MG63 (cell line): ENCODE measurements at regions not wholly inside any gene's neighbourhood (a gene's known extent, or its start where the extent isn't known, plus 50 kb on each side); places are given as distances from the start of the nearest gene placed in this dataset.

Experiments used
- DNase-seq: peaks from one replicate; pipeline ENCODE4 v3.0.0-alpha.2; 2020
- H3K27me3 ChIP-seq: fragments of 250-450 bp; sonication (Bioruptor Pico); 2 replicates; pipeline ENCODE4 v1.5.1; 2020; ENCODE audit warnings: mild to moderate bottlenecking, moderate library complexity
- H3K36me3 ChIP-seq: fragments of 250-450 bp; sonication (Bioruptor Pico); 2 replicates; pipeline ENCODE4 v1.5.1; 2020; ENCODE audit warnings: mild to moderate bottlenecking, moderate library complexity
- H3K4me3 ChIP-seq: fragments of 250-450 bp; sonication (Bioruptor Pico); 2 replicates; pipeline ENCODE4 v1.5.1; 2020; ENCODE audit warnings: mild to moderate bottlenecking, moderate library complexity
- H3K9me3 ChIP-seq: fragments of 250-450 bp; sonication (Bioruptor Pico); 2 replicates; pipeline ENCODE4 v1.5.1; 2020; ENCODE audit warnings: mild to moderate bottlenecking, moderate library complexity

DNA sequence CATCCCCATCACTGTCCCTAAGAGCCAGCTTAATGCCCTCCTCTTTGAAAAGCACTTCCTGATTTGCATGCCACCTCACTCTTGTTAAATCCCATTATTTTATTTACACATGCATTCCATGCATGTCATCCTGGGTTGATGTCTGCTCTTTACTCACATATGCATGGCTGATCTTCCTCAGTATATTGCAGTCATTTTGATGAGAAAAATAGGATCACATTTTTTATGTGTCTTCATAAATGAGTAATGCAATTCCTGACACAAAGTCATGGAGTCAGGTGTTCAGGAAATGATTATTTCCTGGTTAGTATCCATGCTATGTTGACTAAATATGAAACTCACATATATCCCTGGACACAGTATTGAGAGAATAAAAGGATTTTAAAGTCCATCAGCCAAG is 204.7 kb downstream of the SLIT2 start:
- Histone ChIP-seq H3K9me3 (no peaks in the 10 kb centered on the region), H3K27me3 (no peaks in the 10 kb centered on the region), H3K4me3 (no peak overlapping the region), H3K36me3 (no peaks in the 10 kb centered on the region)
- no peak for DNase-seq

DNA sequence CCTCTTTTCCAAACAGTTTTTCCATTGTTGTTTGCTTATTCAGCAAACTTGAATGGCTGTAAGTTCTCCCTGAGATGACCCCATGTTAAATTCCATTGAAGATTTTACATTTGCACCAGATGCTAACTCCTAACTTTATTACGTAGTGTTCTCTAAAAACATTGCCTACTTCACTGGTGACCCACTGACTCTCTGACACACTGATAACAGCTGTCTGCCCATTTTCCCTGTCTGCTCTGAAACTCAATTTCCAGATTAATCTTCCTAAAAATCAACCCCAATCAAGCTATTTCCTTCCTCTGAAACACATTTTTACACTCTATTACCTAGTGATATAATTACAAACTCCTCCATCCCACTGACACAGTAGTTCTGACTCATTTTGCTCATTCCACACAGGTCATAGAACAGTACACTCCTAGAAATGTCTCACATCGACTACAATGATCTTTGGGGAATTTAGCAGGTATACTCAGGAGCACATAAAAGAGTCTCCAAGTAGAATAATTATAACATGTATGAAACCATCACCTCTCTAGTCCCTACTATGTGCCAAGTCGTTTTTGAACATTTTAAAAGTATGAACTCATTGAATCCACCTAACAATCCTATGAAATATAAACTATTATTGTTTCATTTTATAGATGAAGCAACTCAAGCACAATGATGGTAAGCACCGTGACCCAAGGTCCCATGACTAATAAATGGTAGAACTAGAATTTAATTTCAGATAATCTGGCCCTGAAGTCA is 210.9 kb downstream of the SLIT2 start:
- H3K9me3 ChIP-seq = no peaks in the 10 kb centered on the region
- DNase-seq = no peak
- no peaks in the 10 kb centered on the region for H3K36me3 ChIP-seq
- H3K27me3 ChIP-seq = no peaks in the 10 kb centered on the region
- no peak overlapping the region for H3K4me3 ChIP-seq

DNA sequence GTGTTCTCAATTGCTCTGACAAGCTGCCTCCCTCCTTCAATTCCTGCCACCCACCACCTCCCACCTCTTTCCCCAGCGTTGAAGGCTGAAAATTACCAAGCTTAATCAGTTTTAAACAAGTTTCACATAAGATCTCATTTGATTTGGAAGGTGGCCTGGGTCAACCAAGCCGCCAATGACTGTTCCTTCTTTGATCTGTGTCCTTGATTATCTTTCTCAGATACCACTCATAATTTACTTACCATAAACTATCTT is 211.4 kb downstream of the SLIT2 start:
- no peaks in the 10 kb centered on the region for H3K27me3 ChIP-seq

DNA sequence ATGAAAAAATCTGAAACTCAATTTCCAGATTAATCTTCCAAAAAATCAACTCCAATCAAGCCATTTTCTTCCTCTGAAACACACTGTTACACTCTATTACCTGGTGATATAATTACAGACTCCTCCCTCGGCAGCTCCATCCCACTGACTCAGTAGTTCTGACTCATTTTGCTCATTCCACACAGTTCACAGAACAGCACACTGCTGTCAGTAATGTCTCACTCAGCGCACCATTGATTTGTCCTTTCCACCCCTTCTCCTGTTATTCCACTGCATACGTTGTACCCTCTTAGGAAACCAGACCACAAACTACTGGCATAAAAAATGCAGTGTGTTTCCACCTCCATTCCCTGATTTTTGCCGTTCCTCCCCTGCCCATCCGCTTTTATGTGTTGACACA is 212.7 kb downstream of the SLIT2 start:
- Histone ChIP-seq H3K27me3 (no peaks in the 10 kb centered on the region), H3K36me3 (no peaks in the 10 kb centered on the region), H3K4me3 (no peak overlapping the region), H3K9me3 (no peaks in the 10 kb centered on the region)
- DNase-seq = peak; percentile 18

More for the DNA sequence above, 211.4 kb downstream of the SLIT2 start:
- no peaks in the 10 kb centered on the region for H3K9me3 ChIP-seq
- H3K36me3 ChIP-seq = no peaks in the 10 kb centered on the region
- H3K4me3 ChIP-seq = no peak overlapping the region
- no peak for DNase-seq

DNA sequence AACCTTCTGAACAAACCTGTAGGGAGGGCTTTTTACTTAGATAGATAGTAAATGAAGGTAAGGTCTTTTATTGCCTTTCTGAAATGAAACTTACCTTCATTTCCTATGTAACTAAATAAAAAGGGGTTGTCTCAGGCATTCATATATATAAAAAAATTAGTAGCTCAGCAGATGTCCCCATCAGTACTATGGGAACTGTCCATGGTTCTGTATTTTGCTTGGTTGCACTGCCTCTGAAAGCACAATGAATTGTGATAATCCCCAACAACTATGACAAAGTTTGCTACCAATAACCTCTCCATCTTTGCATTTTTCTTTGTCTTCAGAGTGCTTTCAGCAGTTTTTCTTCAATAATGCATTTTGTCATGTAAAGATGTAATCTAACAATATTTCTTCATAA is 222.4 kb downstream of the SLIT2 start:
- Histone ChIP-seq H3K9me3 (no peaks in the 10 kb centered on the region), H3K36me3 (no peaks in the 10 kb centered on the region), H3K4me3 (no peak overlapping the region), H3K27me3 (no peaks in the 10 kb centered on the region)
- no peak for DNase-seq

DNA sequence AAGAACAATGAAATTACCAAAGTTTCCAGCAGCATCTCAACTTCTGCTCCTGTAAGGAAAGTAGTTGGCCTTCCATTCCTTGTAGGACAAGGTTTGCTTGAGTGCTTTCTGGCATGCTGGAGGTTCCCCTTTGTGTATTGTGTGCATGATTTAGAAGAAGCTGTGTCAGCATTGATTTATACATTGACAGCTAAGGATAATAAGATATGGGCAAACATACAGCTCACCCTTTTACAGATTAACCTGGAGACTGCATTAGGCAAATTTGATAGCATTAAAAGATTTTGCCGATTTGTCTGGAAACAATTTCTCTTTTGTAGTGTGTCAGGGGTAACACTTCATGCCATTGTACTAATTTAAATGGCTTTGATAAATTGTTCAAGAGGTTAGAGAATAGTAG is 221.8 kb upstream of the PACRGL start:
- no peaks in the 10 kb centered on the region for H3K27me3 ChIP-seq
- H3K36me3 ChIP-seq = no peaks in the 10 kb centered on the region
- H3K9me3 ChIP-seq = no peaks in the 10 kb centered on the region
- DNase-seq = no peak
- H3K4me3 ChIP-seq = no peak overlapping the region

DNA sequence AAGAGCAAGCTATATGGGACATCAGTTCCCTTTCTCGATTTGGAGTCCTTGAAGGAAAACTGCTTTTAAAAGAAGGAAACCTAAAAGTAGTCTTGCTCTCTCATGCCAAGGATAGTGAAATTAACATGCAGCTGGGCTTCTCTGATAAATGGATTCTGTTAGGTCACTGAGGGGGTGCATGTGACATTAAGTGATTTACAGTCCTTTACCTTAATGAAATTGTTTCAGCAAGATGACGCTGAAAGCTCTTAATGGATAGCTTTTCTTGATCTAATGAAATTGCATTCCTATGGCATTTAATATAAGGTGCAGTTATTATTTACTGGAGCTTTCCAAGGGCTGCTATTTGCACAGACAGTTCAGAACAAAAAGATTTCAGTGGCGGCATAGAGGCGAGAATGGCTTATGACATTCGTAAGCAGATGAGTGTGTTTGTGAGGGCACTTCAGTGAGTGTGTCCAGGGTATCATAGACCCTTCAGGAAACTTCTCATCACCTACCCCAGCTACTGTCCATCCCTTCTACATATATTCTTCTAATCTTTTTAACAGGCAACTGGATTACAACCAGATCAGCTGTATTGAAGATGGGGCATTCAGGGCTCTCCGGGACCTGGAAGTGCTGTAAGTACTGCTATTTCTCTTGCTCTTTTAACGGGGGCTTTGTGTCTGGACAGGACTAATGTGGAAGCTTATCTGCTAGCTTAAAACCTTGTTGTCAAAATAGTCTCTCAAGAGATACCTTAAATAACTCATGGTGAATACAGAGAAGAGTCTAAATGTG is 219.9 kb upstream of the PACRGL start:
- no peak overlapping the region for H3K4me3 ChIP-seq
- DNase-seq = no peak
- H3K9me3 ChIP-seq = no peaks in the 10 kb centered on the region
- no peaks in the 10 kb centered on the region for H3K36me3 ChIP-seq
- no peaks in the 10 kb centered on the region for H3K27me3 ChIP-seq

DNA sequence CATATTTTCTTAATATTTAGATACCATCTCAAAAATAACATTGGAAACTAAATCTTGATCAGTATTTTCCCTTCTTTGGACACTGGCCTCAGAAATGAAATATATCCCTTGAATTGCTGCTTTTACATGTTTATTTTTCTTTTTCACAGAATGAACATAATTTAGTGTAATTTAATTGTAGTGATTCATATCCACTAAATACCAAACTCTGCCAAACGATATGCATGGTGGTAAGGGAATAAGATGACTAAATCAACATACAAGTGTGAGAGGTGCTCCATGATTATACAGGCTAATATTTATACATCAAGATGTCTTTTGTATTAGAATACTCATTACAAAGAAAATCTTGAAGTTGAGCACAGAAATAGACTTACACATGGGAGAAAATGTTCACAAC is 216.8 kb upstream of the PACRGL start:
- DNase-seq = no peak
- no peak overlapping the region for H3K4me3 ChIP-seq
- no peaks in the 10 kb centered on the region for H3K36me3 ChIP-seq
- no peaks in the 10 kb centered on the region for H3K27me3 ChIP-seq
- no peaks in the 10 kb centered on the region for H3K9me3 ChIP-seq

DNA sequence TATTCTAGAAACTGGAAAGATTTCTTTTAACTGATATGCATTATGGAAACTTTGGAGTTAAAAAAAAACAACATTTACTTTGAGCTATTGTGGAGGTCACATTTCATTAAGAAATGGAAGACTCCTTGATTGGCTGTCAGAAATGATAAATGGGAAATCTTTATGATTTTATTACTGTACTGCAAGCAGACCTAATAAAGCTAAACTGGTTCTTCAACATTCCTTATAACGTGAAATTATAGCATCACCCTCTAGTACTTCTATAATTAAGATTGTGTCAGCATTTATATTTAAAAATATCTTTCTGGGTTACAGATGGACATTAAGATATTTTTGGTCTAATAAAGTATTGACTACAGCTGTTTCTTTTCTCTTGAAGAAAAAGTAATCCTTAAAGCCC is 213.8 kb upstream of the PACRGL start:
- no peak for DNase-seq
- no peaks in the 10 kb centered on the region for H3K9me3 ChIP-seq

DNA sequence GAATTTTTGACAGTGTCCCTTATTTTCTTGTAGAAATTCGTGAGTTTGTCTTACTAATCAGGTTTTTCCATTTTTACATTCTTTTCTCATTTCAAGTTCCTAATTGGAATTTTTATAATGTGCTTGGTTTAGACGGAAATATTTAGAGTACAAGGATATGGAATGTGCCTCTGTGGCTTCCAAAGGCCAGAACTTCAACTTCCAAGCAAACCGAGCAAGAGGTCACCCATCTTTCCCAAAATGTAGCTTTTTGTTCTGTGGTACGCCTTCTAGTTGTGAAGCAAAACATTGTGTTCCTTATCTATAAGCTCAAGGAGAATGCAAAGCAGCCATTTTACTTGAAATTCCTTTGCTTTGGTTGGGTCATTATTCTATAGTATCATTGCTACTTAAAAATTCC is 212.8 kb upstream of the PACRGL start:
- no peaks in the 10 kb centered on the region for H3K36me3 ChIP-seq
- no peaks in the 10 kb centered on the region for H3K27me3 ChIP-seq
- no peak overlapping the region for H3K4me3 ChIP-seq
- DNase-seq = no peak
- no peaks in the 10 kb centered on the region for H3K9me3 ChIP-seq

More for the DNA sequence above, 213.8 kb upstream of the PACRGL start:
- H3K4me3 ChIP-seq = no peak overlapping the region
- H3K27me3 ChIP-seq = no peaks in the 10 kb centered on the region
- no peaks in the 10 kb centered on the region for H3K36me3 ChIP-seq

DNA sequence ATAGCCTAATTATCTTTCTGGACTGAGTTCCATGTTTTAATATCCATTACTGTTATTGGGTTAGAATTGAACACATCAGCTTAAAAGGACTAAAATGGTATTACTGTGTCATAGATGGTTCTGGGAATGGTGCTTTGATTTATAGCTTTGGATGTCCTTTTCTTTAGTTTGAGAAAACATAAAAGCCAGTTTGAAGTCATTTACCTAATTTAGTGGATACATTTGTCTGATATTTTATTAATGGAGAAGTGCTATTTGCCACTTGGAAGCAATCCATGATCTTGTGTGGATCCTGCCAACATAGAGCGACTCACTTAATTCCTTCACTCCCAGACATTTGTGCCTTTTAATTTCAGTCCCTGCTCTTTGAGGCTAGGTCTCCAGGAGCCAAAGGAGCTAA is 212.4 kb upstream of the PACRGL start:
- peak; percentile 12 for DNase-seq
- H3K4me3 ChIP-seq = no peak overlapping the region
- no peaks in the 10 kb centered on the region for H3K27me3 ChIP-seq
- no peaks in the 10 kb centered on the region for H3K36me3 ChIP-seq
- no peaks in the 10 kb centered on the region for H3K9me3 ChIP-seq

DNA sequence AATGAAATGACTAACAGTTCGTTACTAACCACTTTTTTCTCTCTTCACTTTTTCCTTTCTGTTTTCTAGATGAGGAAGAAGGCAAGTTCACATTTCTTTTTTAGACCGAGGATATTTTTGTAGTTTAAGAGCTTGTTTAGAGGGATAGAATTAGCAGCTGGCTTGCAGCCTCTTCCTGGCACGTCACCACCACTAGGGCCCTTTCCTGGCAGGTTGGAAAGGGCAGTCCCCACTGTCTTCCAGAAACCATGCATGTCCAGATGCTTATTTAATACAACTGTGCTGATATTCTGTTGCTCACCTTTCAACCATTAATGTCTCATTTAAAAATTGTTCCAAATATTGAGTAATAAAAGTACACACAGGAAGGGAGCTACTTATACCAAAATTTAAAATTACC is 209.5 kb upstream of the PACRGL start:
- H3K9me3 ChIP-seq = no peaks in the 10 kb centered on the region
- H3K36me3 ChIP-seq = no peaks in the 10 kb centered on the region
- DNase-seq = peak; percentile 46
- no peaks in the 10 kb centered on the region for H3K27me3 ChIP-seq
- no peak overlapping the region for H3K4me3 ChIP-seq

DNA sequence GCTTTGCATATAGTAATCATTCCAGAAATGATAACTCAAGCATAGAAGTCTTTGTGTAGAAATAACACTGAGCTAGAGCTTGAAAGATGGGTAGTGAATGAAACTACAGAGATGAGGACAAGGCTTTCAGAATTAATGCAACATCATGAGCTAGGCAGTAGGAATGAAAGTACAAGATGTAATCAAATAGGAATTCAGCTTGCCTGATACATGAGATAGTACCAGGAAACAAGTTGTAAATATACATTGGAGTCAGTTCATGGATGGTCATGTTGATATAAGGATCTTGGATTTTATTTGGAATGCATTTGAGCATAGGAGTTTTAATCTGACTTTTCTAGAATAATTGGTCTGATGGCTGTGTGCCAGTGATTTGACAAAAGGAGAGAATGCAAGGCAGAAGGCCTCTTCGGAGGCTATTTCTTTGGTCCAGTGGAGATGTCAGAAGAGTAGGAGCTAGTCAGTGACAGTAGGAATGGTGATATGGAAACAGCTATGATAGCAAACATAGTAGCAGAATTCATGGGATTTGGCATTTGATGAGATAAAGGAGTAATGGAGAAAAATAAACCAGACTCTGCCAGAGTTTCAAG is 206.4 kb upstream of the PACRGL start:
- H3K36me3 ChIP-seq = no peaks in the 10 kb centered on the region
- no peaks in the 10 kb centered on the region for H3K9me3 ChIP-seq
- H3K4me3 ChIP-seq = no peak overlapping the region
- DNase-seq = no peak
- H3K27me3 ChIP-seq = no peaks in the 10 kb centered on the region

DNA sequence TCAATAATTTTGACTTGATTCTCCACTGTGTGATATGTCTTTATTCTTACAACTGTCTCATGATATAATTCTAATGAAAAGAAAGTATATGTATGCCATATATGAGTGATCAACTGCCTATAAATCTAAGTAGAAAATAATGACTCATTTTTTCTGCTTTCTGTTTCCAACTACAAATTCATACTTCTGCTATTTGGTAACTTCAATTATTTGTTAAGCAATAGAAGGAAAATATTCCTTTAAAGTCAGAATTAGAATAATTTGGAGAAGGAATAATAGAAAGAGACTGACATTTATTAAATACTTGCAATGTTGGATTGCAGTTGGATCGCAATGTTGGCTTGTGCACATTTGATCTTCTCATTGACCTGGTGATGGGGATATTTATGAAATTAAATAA is 204.2 kb upstream of the PACRGL start:
- DNase-seq = no peak
- H3K36me3 ChIP-seq = no peaks in the 10 kb centered on the region

DNA sequence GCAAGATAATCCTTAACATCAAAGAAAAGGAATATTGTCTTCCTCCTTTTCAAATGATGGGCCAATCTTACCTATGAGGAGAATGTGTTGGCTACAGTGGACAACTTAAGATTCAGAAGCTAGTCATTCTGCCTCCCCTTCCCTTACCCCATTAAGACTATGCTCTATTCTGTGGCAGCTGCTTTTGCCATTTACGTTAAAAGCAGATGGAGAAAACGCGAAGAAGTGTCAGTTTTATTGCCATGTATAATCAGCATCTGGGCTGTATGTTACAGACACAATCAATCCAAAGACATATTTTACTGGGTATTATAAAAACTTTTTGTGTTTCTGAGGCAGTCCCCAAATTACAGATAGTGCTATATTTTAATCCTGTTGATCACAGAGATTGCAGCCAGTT is 196.1 kb upstream of the PACRGL start:
- no peak for DNase-seq
- H3K4me3 ChIP-seq = no peak overlapping the region
- H3K27me3 ChIP-seq = no peaks in the 10 kb centered on the region
- no peaks in the 10 kb centered on the region for H3K36me3 ChIP-seq
- H3K9me3 ChIP-seq = no peaks in the 10 kb centered on the region

More for the DNA sequence above, 204.2 kb upstream of the PACRGL start:
- Histone ChIP-seq H3K4me3 (no peak overlapping the region), H3K9me3 (no peaks in the 10 kb centered on the region), H3K27me3 (no peaks in the 10 kb centered on the region)

DNA sequence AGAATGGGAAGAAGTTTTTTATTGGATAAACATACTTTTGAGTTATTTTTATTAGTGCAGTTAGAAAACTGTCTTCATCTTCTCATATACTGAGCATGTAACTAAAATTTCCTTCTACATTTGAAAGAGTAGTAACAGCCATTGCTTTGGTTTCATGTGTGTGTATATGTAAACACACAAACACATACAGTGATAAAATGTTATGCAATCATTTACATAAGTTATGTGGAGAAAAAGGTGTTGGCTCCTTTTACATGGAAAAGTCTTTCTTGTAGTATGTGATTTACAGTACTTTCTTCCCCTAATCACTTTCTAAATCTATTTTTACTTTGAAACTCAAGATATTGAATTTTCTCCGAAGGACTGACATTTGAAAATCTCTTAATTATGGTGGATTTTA is 194.3 kb upstream of the PACRGL start:
- Histone ChIP-seq H3K27me3 (no peaks in the 10 kb centered on the region), H3K36me3 (no peaks in the 10 kb centered on the region), H3K9me3 (no peaks in the 10 kb centered on the region), H3K4me3 (no peak overlapping the region)
- DNase-seq = no peak

DNA sequence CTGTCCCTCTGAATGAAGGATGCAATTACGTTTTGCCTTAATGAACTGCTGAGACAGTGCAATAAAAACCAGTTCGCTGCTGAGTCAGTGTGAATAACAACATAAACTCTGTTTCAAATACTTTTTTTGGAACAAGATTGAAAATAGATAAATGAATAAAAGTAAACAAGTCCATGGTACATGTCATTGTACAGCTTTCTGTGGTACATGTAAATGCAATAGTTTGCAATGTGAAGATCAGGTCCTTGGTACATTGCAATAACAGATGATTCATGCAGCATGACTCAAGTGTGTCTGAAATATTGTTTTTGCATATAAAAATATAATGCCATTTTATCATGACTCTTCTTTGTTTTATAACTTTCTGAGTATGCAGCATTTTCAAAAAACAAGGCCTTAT is 193.4 kb upstream of the PACRGL start:
- Histone ChIP-seq H3K4me3 (no peak overlapping the region), H3K9me3 (no peaks in the 10 kb centered on the region), H3K27me3 (no peaks in the 10 kb centered on the region), H3K36me3 (no peaks in the 10 kb centered on the region)
- no peak for DNase-seq

DNA sequence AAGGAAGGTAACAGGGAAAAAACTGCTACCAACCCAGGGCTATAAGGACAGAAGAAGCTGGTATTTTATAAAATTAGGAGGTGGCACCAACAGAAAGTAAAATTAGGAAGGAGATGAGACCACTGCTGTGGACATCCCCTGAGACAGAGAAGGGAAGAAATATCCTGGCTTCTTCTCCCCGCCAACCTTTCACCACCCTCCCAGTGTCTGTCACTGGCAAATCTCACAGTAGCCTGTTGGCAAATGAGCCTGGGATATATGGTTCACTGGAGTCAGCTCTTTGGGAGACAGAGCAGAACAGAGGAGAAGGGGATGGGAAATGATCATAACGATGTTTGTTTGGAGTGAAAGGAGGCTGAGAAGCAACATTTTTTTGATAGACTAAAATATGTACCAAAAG is 190.9 kb upstream of the PACRGL start:
- no peaks in the 10 kb centered on the region for H3K36me3 ChIP-seq
- no peak for DNase-seq
- H3K4me3 ChIP-seq = no peak overlapping the region
- H3K27me3 ChIP-seq = no peaks in the 10 kb centered on the region
- H3K9me3 ChIP-seq = no peaks in the 10 kb centered on the region
